ENCODE measurements at regions not wholly inside any gene's neighbourhood (a gene's known extent, or its start where the extent isn't known, plus 50 kb on each side); places are given as distances from the start of the nearest gene placed in this dataset.
A peak's percentile ranks its signal among the peaks of the same experiment; 100 is the strongest.

DNA sequence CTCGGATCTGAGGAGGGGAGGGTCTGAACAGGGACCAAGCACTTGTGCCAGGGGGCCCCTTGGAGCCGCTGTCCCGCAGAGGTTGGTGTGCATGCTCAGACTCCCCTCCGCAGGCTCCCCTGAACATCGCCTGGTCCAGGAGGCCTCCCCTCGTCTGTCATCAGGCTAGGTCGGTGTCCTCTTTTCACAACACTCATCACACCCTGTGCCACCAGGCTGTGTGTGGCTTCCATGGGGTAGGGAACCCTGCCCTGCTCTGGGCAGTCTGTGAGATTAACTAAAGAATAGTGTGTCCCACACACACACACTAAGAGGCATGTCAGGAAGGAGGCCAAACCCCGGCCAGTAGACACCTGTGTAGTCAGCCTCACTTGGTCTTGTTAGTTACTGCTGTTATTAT is 119.3 kb downstream of the C5orf15 start:
- H3K9ac ChIP-seq (ENCODE audit: insufficient read depth, low read length): no peak overlapping the region
- no peaks in the 10 kb centered on the region for H3K36me3 ChIP-seq (ENCODE audit: control insufficient read depth, insufficient read depth, low read length)
- no peak for DNase-seq (ENCODE audit: low read depth in 2 of 2)
- H4K20me1 ChIP-seq (ENCODE audit: control insufficient read depth, extremely low read depth, insufficient read depth, low read length): no peaks in the 10 kb centered on the region
- no peaks in the 10 kb centered on the region for H3K9me3 ChIP-seq (ENCODE audit: control insufficient read depth, insufficient read depth, low read depth, low read length)
- H3K4me1 ChIP-seq (ENCODE audit: control insufficient read depth, extremely low read depth, insufficient read depth, low read length): no peaks in the 10 kb centered on the region
- H3K4me3 ChIP-seq (replicated peaks in 1 of 4; ENCODE audit: control extremely low read depth in 1 of 4, insufficient read depth in 1 of 4, low read depth in 3 of 4, low read length in 4 of 4): no peak overlapping the region
- TF ChIP-seq, protein P1, sequence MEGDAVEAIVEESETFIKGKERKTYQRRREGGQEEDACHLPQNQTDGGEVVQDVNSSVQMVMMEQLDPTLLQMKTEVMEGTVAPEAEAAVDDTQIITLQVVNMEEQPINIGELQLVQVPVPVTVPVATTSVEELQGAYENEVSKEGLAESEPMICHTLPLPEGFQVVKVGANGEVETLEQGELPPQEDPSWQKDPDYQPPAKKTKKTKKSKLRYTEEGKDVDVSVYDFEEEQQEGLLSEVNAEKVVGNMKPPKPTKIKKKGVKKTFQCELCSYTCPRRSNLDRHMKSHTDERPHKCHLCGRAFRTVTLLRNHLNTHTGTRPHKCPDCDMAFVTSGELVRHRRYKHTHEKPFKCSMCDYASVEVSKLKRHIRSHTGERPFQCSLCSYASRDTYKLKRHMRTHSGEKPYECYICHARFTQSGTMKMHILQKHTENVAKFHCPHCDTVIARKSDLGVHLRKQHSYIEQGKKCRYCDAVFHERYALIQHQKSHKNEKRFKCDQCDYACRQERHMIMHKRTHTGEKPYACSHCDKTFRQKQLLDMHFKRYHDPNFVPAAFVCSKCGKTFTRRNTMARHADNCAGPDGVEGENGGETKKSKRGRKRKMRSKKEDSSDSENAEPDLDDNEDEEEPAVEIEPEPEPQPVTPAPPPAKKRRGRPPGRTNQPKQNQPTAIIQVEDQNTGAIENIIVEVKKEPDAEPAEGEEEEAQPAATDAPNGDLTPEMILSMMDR (conservative IDR thresholded peaks at IDR 0.05 in 1 of 2, IDR thresholded peaks at IDR 0.05 in 1 of 2; ENCODE audit: low read depth in 1 of 2, low read length in 2 of 2): no peak
- TF ChIP-seq EZH2 (IDR thresholded peaks at IDR 0.05; ENCODE audit: low read length, missing control alignments): no peak
- H3K79me2 ChIP-seq (ENCODE audit: control insufficient read depth, insufficient read depth, low read length): no peaks in the 10 kb centered on the region
- H3K4me2 ChIP-seq (ENCODE audit: extremely low read depth, insufficient read depth, low read length): no peak overlapping the region
- H3K27me3 ChIP-seq (ENCODE audit: control insufficient read depth, insufficient read depth, low read length): no peaks in the 10 kb centered on the region
- H2AFZ ChIP-seq (ENCODE audit: low read length): no peak overlapping the region
- no peak overlapping the region for H3K27ac ChIP-seq (ENCODE audit: insufficient read depth, low read length)

DNA sequence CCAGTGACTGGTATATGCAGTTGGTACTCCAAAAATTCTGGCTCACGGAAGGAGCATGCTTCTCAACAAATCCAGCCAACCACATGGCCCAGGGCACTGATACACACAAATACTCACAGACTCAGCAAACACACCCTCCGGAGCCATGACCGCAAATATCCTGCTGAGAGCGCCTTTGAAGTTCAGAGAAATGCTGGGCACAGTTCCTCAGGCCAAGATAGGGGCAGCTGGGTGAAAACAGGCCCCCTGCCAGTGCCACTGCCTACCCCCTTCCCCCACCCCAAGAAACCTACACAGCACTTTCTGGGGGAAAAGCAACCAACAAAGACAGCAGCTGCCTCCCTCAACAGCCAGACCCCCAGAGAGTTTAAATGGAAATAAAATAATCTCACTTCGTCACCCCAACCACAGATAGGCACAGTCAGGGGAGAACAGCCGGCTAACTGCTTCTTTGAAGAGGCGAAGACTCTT is 120.0 kb downstream of the C5orf15 start:
- TF ChIP-seq EZH2 (IDR thresholded peaks at IDR 0.05; ENCODE audit: low read length, missing control alignments): no peak
- TF ChIP-seq, protein P1 (conservative IDR thresholded peaks at IDR 0.05 in 1 of 2, IDR thresholded peaks at IDR 0.05 in 1 of 2; ENCODE audit: low read depth in 1 of 2, low read length in 2 of 2): no peak
- H3K27me3 ChIP-seq (ENCODE audit: control insufficient read depth, insufficient read depth, low read length): no peaks in the 10 kb centered on the region
- no peak overlapping the region for H3K4me3 ChIP-seq (replicated peaks in 1 of 4; ENCODE audit: control extremely low read depth in 1 of 4, insufficient read depth in 1 of 4, low read depth in 3 of 4, low read length in 4 of 4)
- no peaks in the 10 kb centered on the region for H3K9me3 ChIP-seq (ENCODE audit: control insufficient read depth, insufficient read depth, low read depth, low read length)
- no peaks in the 10 kb centered on the region for H3K36me3 ChIP-seq (ENCODE audit: control insufficient read depth, insufficient read depth, low read length)
- H2AFZ ChIP-seq (ENCODE audit: low read length): no peak overlapping the region
- H3K79me2 ChIP-seq (ENCODE audit: control insufficient read depth, insufficient read depth, low read length): no peaks in the 10 kb centered on the region
- H3K4me1 ChIP-seq (ENCODE audit: control insufficient read depth, extremely low read depth, insufficient read depth, low read length): no peaks in the 10 kb centered on the region
- no peak overlapping the region for H3K27ac ChIP-seq (ENCODE audit: insufficient read depth, low read length)
- H3K9ac ChIP-seq (ENCODE audit: insufficient read depth, low read length): no peak overlapping the region
- no peaks in the 10 kb centered on the region for H4K20me1 ChIP-seq (ENCODE audit: control insufficient read depth, extremely low read depth, insufficient read depth, low read length)
- H3K4me2 ChIP-seq (ENCODE audit: extremely low read depth, insufficient read depth, low read length): no peak overlapping the region
- peak in 1 of 2 donors; percentile 40 for DNase-seq (ENCODE audit: low read depth in 2 of 2)

DNA sequence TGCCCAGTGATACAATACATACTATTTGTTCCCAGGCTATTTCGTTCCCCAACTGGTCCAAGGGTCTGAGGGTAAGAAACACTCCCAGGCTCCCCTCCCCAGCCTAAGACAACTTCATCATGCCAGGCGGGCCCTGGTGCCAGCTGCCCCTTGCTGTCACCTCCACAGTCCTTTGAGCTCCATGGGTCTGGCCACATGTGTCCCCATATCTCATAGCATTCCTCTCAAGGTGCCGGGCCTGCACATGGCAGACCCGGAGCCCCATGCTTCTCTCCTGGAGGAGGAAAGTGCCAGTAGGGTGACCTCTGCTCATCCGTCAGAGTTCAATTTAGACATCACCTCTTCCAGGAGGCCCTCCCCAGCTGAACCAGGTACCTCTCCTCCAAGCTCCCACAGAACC is 120.5 kb downstream of the C5orf15 start:
- H3K27ac ChIP-seq (ENCODE audit: insufficient read depth, low read length): no peak overlapping the region
- TF ChIP-seq, protein P1 (conservative IDR thresholded peaks at IDR 0.05 in 1 of 2, IDR thresholded peaks at IDR 0.05 in 1 of 2; ENCODE audit: low read depth in 1 of 2, low read length in 2 of 2): no peak
- TF ChIP-seq EZH2 (IDR thresholded peaks at IDR 0.05; ENCODE audit: low read length, missing control alignments): no peak
- DNase-seq (ENCODE audit: low read depth in 2 of 2): no peak
- H3K9me3 ChIP-seq (ENCODE audit: control insufficient read depth, insufficient read depth, low read depth, low read length): no peaks in the 10 kb centered on the region
- no peak overlapping the region for H3K4me3 ChIP-seq (replicated peaks in 1 of 4; ENCODE audit: control extremely low read depth in 1 of 4, insufficient read depth in 1 of 4, low read depth in 3 of 4, low read length in 4 of 4)
- H2AFZ ChIP-seq (ENCODE audit: low read length): no peak overlapping the region
- H3K9ac ChIP-seq (ENCODE audit: insufficient read depth, low read length): no peak overlapping the region
- no peaks in the 10 kb centered on the region for H3K36me3 ChIP-seq (ENCODE audit: control insufficient read depth, insufficient read depth, low read length)
- no peaks in the 10 kb centered on the region for H3K27me3 ChIP-seq (ENCODE audit: control insufficient read depth, insufficient read depth, low read length)
- H3K79me2 ChIP-seq (ENCODE audit: control insufficient read depth, insufficient read depth, low read length): no peaks in the 10 kb centered on the region
- no peaks in the 10 kb centered on the region for H3K4me1 ChIP-seq (ENCODE audit: control insufficient read depth, extremely low read depth, insufficient read depth, low read length)
- no peaks in the 10 kb centered on the region for H4K20me1 ChIP-seq (ENCODE audit: control insufficient read depth, extremely low read depth, insufficient read depth, low read length)
- no peak overlapping the region for H3K4me2 ChIP-seq (ENCODE audit: extremely low read depth, insufficient read depth, low read length)

Measured in fibroblast of lung (primary cell).